Fibroblast of skin of scalp (primary cell): ENCODE measurements at regions not wholly inside any gene's neighbourhood (a gene's known extent, or its start where the extent isn't known, plus 50 kb on each side); places are given as distances from the start of the nearest gene placed in this dataset.
"Not testable (repeated sequence)": the region's sequence is repeated elsewhere in the genome, so short reads cannot be mapped to it uniquely, and the experiment has no call there.

Experiments used
- DNase-seq: peaks from one replicate; pipeline ENCODE4 v3.0.0-alpha.2; 2013

- no peak for DNase-seq
Measured at GRCh38 chr10:18735711-18736110, 76.5 kb downstream of the ARL5B start.

- DNase-seq = peak; percentile 4
Measured at GRCh38 chr10:18737236-18737635, 78.0 kb downstream of the ARL5B start.

DNA sequence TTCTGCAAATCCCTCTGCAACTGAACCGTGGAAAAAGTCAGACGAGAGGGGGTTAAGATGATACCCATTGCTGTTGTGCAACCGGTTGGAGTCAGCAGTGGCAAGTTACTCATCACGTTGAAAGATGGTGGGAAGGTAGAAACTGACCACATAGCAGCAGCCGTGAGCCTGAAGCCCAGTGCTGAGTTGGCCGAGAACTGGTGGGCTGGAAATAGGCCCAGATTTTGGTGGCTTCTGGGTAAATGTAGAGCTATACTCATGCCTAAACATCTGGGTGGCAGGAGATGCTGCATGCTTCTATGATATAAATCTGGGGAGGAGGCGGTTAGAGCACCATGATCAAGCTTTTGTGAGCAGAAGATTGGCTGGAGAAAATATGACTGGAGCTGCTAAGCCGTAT lies 78.6 kb downstream of the ARL5B start:
- peak; percentile 55 for DNase-seq

DNA sequence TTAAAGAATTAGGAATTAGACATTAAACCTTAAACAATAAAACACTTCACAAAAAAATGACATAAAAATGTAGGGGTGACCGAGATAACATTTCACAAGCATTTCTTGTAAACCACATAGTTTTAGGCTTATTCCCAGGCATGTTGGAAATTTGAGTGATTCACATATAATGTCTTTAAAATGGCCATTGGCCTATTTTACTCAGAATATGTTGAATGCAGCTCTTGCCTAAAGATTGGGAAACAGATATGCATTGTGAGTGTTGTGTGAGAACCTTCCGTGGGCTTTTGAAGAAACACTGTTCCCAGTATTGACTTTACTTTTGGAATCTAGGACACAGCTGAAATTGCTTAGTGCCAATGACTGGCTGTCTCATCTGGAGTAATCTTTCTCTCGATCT lies 79.6 kb downstream of the ARL5B start:
- DNase-seq = peak; percentile 47

DNA sequence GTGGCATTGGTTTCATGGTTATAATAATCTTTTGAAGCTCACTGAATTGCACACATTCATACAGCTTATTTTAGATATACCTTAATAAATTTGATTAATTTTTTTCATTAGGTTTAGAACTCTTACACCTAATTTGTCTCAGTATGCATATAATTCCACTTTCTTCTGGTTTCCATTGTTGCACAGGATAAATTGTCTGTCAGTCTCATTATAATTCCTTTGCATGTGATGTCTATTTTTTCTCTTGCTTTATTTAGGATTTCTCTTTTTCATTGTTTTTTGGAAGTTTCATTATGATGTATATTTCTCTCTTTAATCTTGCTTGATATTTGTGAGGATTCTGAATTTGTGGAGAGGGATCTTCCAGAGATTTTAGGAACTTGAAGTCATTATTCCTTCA lies 84.7 kb downstream of the ARL5B start:
- DNase-seq = no peak

GRCh38 chr10:18753312-18753895 lies 94.2 kb downstream of the ARL5B start:
- no peak for DNase-seq

GRCh38 chr10:18759575-18759974 lies 100.3 kb downstream of the ARL5B start:
- DNase-seq = no peak

GRCh38 chr10:18760836-18761235 lies 101.6 kb downstream of the ARL5B start:
- DNase-seq = no peak

DNA sequence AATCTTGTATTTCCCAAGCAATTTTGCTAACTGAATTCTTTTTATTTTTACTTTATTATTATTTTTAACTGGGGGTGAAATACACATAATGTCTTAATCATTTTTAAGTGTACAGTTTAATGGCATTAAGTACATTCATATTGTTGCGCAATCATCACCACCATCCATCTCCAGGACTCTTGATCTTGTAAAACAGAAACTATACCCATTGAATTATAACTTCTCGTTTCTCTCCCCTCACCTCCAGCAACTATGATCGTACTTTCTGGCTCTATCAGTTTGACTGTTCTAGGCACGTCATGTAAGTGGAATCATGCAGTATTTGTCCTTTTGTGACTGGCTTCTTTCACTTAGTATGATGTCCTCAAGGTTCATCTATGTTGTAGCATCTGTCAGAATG lies 108.8 kb downstream of the ARL5B start:
- no peak for DNase-seq

GRCh38 chr10:18773180-18773579 lies 113.9 kb downstream of the ARL5B start:
- no peak for DNase-seq

DNA sequence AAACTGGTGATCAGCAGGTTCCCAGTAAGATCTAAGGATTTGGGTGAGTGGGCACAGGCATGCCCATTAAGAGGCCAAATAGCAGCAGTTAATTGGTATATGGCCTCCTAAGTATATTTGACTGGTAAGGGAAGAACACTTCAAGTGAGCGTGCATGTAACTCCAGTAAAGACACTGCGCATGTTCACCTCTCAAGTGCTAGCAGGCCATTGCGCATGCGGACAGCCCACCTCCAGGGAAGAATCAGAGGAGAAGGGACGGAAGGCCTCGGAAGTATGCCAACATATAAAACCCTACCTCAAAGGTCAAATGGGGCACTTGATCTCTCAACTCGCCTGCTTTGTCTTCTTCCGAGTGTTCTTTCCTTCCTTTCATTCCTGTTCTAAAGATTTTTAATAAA lies 118.0 kb downstream of the ARL5B start:
- no peak for DNase-seq

DNA sequence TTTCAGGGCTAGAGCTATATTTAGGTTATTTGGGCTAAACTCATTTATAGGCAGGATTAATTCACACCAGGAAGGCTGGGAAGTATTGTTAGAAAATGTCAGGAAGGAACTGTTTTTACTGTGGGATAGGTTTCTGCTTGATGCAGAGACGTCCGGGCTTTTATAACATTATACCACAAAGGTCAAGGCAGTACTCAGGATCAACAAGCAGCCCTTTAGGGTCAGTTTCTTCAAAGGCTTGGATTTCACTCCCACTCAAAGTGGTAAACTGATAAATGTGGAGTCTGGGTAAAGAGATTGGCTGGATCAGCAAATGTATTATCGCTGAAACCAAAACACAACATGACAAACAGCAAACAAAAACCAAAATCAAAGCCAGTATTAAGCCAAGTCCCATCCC lies 127.2 kb downstream of the ARL5B start:
- DNase-seq = no peak

DNA sequence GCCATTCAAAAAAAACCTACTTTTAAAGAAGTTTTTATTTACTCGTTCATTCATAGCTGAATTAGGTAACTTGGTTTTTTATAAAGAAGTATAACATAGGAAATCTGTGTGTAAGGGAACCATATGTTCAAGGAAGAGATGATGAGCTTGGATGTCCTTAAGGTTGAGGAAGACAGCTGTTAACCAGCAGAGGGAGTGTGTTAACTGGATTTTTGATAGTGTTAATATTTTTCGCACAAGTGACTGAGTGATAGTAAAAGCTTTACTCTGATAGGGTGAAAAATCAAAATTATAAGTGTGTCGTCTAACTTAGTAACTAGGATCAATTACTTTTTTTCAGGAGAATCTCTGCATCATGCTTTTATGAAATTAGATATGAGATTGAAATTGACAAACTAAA lies 134.7 kb downstream of the ARL5B start:
- peak; percentile 14 for DNase-seq

DNA sequence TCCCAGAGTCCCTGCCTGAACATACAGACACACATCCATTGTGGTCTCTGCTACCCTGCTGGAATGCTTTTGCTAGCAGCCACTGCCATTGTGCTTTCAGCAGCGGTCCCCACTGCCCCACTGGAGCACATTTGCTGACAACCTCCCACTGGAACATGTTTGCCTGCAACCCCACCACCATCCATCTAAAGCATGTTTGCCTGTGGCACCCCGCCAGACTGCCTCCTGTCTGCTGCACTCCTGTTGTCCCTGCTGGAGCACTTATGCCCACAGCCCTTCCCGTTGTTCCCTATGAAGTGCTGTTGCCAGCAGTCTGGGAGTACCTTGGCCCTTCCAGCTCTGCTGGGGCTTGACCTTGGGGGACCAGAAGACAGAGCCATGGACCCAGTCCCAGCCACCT lies 136.3 kb downstream of the ARL5B start:
- DNase-seq = no peak

DNA sequence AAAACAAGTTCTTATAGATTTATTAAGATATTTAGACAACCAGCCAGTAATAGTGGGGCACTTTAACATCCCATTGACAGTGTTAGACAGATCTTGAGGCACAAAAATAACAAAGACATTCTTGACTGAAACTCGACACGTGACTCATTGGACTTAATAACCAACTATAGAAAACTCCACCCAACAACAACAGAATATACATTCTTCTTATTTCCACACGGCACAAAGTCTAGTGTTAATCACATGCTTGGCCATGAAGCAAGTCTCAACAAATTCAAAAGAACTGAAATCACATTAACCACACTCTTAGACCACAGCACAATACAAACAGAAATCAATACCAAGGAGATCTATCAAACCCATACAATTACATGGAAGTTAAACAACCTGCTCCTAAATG lies 138.1 kb downstream of the ARL5B start:
- DNase-seq = peak; percentile 1

DNA sequence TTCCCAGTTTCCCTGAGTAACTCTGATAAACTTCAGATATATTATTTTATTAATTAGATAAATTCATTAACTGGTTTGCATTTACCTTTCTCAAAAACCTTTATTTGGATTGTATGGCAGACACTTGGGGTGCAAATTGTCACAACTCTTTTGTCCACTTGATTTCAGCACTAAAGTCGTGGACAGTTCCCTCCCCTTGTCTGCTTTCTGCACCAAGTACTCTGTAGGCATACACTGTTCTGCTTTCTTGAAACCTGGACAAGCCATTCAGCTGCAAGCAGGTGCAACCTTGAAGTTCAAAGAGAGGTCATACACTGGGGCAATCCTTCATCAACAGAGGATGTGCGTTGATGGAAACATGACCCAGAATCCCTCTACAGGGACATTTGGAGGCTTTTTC lies 162.9 kb downstream of the ARL5B start:
- DNase-seq = peak; percentile 9

GRCh38 chr10:18829259-18829658 lies 170.0 kb downstream of the ARL5B start:
- no peak for DNase-seq

- no peak for DNase-seq
Measured at GRCh38 chr10:18830277-18830676, 171.0 kb downstream of the ARL5B start.

DNA sequence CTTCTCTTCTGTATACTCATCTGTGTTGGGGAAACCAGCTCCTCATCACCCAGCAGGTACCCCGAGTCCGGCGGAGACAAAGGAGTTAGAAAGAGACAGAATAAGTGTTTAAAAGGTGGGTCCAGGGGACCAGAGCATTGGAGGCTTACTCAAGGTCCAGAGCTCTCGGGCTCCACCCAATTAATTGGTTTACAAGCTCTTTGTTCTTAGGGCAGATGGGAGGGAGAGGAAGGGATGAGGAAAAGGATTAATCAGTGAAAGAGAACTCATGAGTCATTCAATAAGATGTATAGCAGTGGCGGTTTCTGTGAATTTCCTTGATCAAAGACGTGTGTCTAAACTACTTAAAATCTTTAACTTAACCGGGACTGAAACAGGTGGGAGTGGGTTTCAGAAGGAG lies 192.0 kb upstream of the MALRD1 start:
- DNase-seq = not testable (repeated sequence)

DNA sequence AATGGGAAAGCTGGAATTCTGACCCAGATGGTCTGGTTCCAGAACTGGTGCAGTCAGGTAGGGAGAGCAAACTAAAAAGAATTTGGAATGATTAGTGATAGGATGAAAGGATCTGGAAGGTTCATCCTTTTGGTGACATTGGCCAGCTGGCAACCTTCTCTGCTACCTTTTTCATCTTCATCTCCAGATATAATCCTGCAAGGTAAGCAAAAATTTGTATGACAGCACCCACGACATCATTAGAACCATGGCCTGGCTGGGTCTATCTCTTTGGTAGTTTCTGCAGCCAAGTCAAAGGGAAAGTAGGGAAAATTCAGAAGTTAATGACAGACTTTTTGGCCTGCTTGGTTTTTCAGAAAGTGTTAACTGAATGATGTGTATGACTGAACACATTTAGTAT lies 188.9 kb upstream of the MALRD1 start:
- no peak for DNase-seq

- DNase-seq = no peak
Measured at GRCh38 chr10:18860186-18860585, 188.4 kb upstream of the MALRD1 start.

DNA sequence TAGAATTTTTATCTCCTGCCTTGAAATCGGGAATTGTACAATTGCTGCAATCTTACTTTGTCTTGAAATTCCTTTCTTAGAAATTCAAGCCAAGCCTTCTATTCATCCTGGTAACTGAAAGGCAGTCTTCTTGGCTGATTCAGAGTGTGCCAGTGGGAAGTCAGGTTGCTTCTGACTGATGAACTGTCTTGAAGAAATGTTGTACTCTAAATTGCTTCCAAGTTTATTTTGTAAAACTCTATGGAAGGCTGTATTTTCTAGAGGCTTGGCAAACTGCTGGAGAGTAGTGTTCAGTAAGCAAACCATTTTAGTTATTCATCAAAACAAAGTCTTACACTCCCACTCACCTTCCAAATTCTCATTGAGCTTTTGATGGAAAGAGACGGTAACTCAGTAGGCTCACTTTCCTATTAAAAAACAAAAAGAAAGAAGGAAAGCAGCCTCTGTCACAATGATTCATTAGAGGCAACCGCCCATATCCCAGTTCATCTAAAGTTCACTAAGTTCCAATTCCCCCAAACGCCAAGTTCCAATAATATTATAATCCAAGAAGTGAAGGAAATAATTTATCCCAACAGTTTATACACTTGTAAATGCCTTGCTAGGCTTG lies 187.9 kb upstream of the MALRD1 start:
- DNase-seq = no peak

DNA sequence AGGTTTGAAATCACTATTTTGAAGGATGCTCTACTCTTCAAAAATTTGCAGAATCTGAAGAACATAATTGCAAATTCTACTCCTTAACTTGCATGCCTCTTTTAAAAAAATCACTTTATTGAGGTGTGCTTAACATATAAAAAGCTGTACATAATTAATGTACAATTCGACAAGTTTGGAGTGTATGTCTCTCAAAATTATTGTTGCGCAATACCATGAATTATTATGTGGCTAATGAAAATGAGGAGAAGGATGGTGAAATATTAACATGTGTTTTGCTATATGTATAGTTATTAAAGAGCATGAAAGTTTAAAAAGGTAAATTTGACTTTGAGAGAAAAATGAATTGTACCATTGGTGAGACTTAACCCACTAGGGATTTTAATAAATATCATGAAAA lies 187.2 kb upstream of the MALRD1 start:
- no peak for DNase-seq

- no peak for DNase-seq
Measured at GRCh38 chr10:18866852-18867251, 181.7 kb upstream of the MALRD1 start.

DNA sequence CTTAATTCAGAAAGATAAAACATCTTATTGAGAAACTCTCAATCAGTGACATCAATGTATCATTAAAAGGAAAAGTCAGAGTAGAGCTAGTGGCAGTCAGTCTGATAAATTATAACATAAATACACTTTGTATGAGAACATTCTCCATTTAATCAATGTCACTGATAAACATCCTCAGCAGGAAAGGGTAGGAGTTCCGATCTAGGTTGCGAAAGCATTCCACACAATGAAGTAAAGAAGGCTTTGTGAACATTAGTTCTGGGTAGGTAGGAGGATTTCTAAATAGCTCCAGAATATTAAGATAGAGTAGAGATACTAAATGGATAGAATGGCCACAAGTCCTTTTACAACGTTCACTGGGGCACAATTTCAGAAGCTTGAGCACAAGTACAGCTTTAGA lies 179.7 kb upstream of the MALRD1 start:
- no peak for DNase-seq
